HCT116 (cell line): ENCODE measurements at regions not wholly inside any gene's neighbourhood (a gene's known extent, or its start where the extent isn't known, plus 50 kb on each side); places are given as distances from the start of the nearest gene placed in this dataset.

Source experiments
- ATAC-seq: fragments of 200-7000 bp; cut with Tn5 transposase; 2 replicates; pipeline ENCODE4 v1.9.1; 2020; ENCODE audit warnings: mild to moderate bottlenecking, moderate library complexity
- BruUV-seq: library from RNA; stranded (reverse); fragments of 400-500 nt; replicated peaks from 2 replicates; lab custom pipeline; 2021; lab: Mats Ljungman, UMichigan
- CTCF ChIA-PET: fragments of 300-600 bp; sonication (Branson Sonifier 250); formaldehyde crosslinking; loops from one replicate; lab custom pipeline; 2021; ENCODE audit warnings: antibody characterized with exemption; lab: Charles Lee
- POLR2A ChIA-PET: fragments of 300-600, 350-600 bp; sonication (Branson Sonifier 250); formaldehyde crosslinking; loops from one replicate; lab custom pipeline; 2021; ENCODE audit warnings: antibody characterized with exemption; lab: Charles Lee
- RAD21 ChIA-PET, 2 experiments: fragments of 300-600 bp; sonication (Branson Sonifier 250); formaldehyde crosslinking; loops; one replicate each; lab custom pipeline; 2023; ENCODE audit warnings: low total read pairs in 2 of 2; ENCODE audit not compliant: uncharacterized antibody in 2 of 2, unreplicated experiment in 2 of 2, low non-redundant PET in 1 of 2; lab: Charles Lee
- DNase-seq: peaks from one replicate; pipeline ENCODE4 v3.0.0-alpha.2; 2010; ENCODE audit warnings: low read depth, low spot score
- H2AFZ ChIP-seq: fragments of 200-600 bp; shearing (Covaris generic), sonication (generic); 2 replicates; pipeline ENCODE4 v1.6.1; 2017; ENCODE audit warnings: low read depth, mixed run types, mixed read lengths, antibody characterized with exemption, low read length; ENCODE audit not compliant: poor library complexity, severe bottlenecking
- H3K27ac ChIP-seq: 2 replicates; pipeline ENCODE4 v1.5.1; 2012; ENCODE audit warnings: low read depth, low read length
- H3K27me3 ChIP-seq: fragments of 200-600 bp; sonication (generic); 2 replicates; pipeline ENCODE4 v1.6.1; 2016; ENCODE audit warnings: mixed run types, low read length, mixed read lengths; ENCODE audit not compliant: insufficient read depth
- H3K36me3 ChIP-seq, 2 experiments: fragments of 200-500 bp in 1 of 2; fragments of 200-600 bp in 1 of 2; sonication (Bioruptor generic) in 1 of 2; sonication (generic) in 1 of 2; 2 replicates each; pipeline versions ENCODE4 v1.5.1 to v1.6.1; 2014 to 2016; ENCODE audit warnings: low read length in 2 of 2, inconsistent platforms in 1 of 2, mixed read lengths in 1 of 2, mixed run types in 1 of 2; ENCODE audit not compliant: insufficient read depth in 2 of 2, control insufficient read depth in 1 of 2
- H3K4me1 ChIP-seq, 2 experiments: fragments of 200-600 bp in 1 of 2; sonication (generic) in 1 of 2; 2 replicates each; pipeline versions ENCODE4 v1.5.1 to v1.6.1; 2012 to 2017; ENCODE audit warnings: low read length in 2 of 2, inconsistent platforms in 1 of 2, mild to moderate bottlenecking in 1 of 2, mixed read lengths in 1 of 2, mixed run types in 1 of 2, moderate library complexity in 1 of 2; ENCODE audit not compliant: insufficient read depth in 2 of 2, control insufficient read depth in 1 of 2
- H3K4me2 ChIP-seq: fragments of 200-600 bp; sonication (generic); 2 replicates; pipeline ENCODE4 v1.6.1; 2017; ENCODE audit warnings: mixed run types, low read length, mixed read lengths
- H3K4me3 ChIP-seq, 2 experiments: fragments of 200-600 bp in 1 of 2; sonication (generic) in 1 of 2; replicated peaks in 1 of 2; 2 replicates each; pipeline ENCODE4 v1.5.1; 2011 to 2016; ENCODE audit warnings: low read length in 2 of 2, control low read depth in 1 of 2, low read depth in 1 of 2, mild to moderate bottlenecking in 1 of 2, mixed read lengths in 1 of 2, mixed run types in 1 of 2
- H3K79me2 ChIP-seq: fragments of 200-600 bp; sonication (generic); 2 replicates; pipeline ENCODE4 v1.6.1; 2017; ENCODE audit warnings: mild to moderate bottlenecking, mixed run types, low read length, moderate library complexity, mixed read lengths; ENCODE audit not compliant: insufficient read depth
- H3K9ac ChIP-seq: fragments of 200-600 bp; sonication (generic); 2 replicates; pipeline ENCODE4 v1.6.1; 2016; ENCODE audit warnings: low read length, mixed read lengths
- H3K9me2 ChIP-seq: fragments of 200-600 bp; sonication (generic), shearing (Covaris generic); 2 replicates; pipeline ENCODE4 v1.6.1; 2017; ENCODE audit warnings: mixed run types, mild to moderate bottlenecking, moderate library complexity; ENCODE audit not compliant: insufficient read depth
- H3K9me3 ChIP-seq, 2 experiments: fragments of 200-500 bp in 1 of 2; fragments of 200-600 bp in 1 of 2; sonication (Bioruptor generic) in 1 of 2; sonication (generic) in 1 of 2; 2 replicates each; pipeline ENCODE4 v1.6.1; 2014 to 2017; ENCODE audit warnings: low read length in 2 of 2, mixed read lengths in 2 of 2, inconsistent platforms in 1 of 2, low read depth in 1 of 2, mild to moderate bottlenecking in 1 of 2, mixed run types in 1 of 2, moderate library complexity in 1 of 2; ENCODE audit not compliant: control insufficient read depth in 1 of 2, insufficient read depth in 1 of 2
- H4K20me1 ChIP-seq: fragments of 200-600 bp; sonication (generic), shearing (Covaris generic); 2 replicates; pipeline ENCODE4 v1.6.1; 2017; ENCODE audit warnings: mixed run types, mild to moderate bottlenecking, moderate library complexity; ENCODE audit not compliant: insufficient read depth
- ATF3 ChIP-seq: IDR thresholded peaks from 2 replicates; pipeline ENCODE4 v1.6.1; 2012
- CBX3 ChIP-seq: IDR thresholded peaks from 2 replicates; pipeline ENCODE4 v1.6.1; 2012; ENCODE audit warnings: low read depth
- CEBPB ChIP-seq: IDR thresholded peaks from 2 replicates; pipeline ENCODE4 v1.6.1; 2012; ENCODE audit warnings: low read depth
- CTCF ChIP-seq, 3 experiments: fragments of 200-600 bp in 1 of 3; sonication (generic) in 1 of 3; IDR thresholded peaks in 2 of 3; conservative IDR thresholded peaks in 1 of 3; 2 replicates each; pipeline ENCODE4 v1.5.1; 2012 to 2017; ENCODE audit warnings: low read depth in 2 of 3, low read length in 2 of 3, antibody characterized with exemption in 1 of 3, borderline replicate concordance in 1 of 3, control low read depth in 1 of 3, mild to moderate bottlenecking in 1 of 3, mixed read lengths in 1 of 3, mixed run types in 1 of 3, moderate library complexity in 1 of 3; ENCODE audit not compliant: insufficient read depth in 1 of 3
- ELF1 ChIP-seq: IDR thresholded peaks from 2 replicates; pipeline ENCODE4 v1.6.1; 2012; ENCODE audit warnings: low read depth, borderline replicate concordance
- EZH2phosphoT487 ChIP-seq: fragments of 200-600 bp; IDR thresholded peaks from 2 replicates; pipeline ENCODE4 v1.6.1; 2018; ENCODE audit warnings: antibody characterized with exemption, borderline replicate concordance
- FOSL1 ChIP-seq: IDR thresholded peaks from 2 replicates; pipeline ENCODE4 v1.6.1; 2012; ENCODE audit warnings: low read depth
- JUND ChIP-seq: IDR thresholded peaks from 2 replicates; pipeline ENCODE4 v1.6.1; 2012
- MAX ChIP-seq: IDR thresholded peaks from 2 replicates; pipeline ENCODE4 v1.6.1; 2012
- POLR2AphosphoS5 ChIP-seq: IDR thresholded peaks from 2 replicates; pipeline ENCODE4 v1.6.1; 2011; ENCODE audit warnings: mild to moderate bottlenecking, low read depth, low read length, moderate library complexity
- RAD21 ChIP-seq: IDR thresholded peaks from 2 replicates; pipeline ENCODE4 v1.6.1; 2012; ENCODE audit warnings: low read depth, mild to moderate bottlenecking
- REST ChIP-seq: IDR thresholded peaks from 2 replicates; pipeline ENCODE4 v1.6.1; 2012; ENCODE audit warnings: low read depth
- SP1 ChIP-seq: IDR thresholded peaks from 2 replicates; pipeline ENCODE4 v1.6.1; 2012; ENCODE audit warnings: low read depth
- SRF ChIP-seq: IDR thresholded peaks from 2 replicates; pipeline ENCODE4 v1.6.1; 2012; ENCODE audit warnings: low read depth
- TCF7L2 ChIP-seq: IDR thresholded peaks from 2 replicates; pipeline ENCODE4 v1.7.0; 2011; ENCODE audit warnings: borderline replicate concordance, inconsistent platforms; ENCODE audit not compliant: insufficient read depth, insufficient read length; ENCODE audit errors: extremely low read depth
- YY1 ChIP-seq: IDR thresholded peaks from 2 replicates; pipeline ENCODE4 v1.6.1; 2011; ENCODE audit warnings: low read length, low read depth, moderate library complexity, mild to moderate bottlenecking; ENCODE audit not compliant: insufficient replicate concordance; ENCODE audit errors: extremely low read depth
- ZBTB33 ChIP-seq: IDR thresholded peaks from 2 replicates; pipeline ENCODE4 v1.6.1; 2011; ENCODE audit warnings: mild to moderate bottlenecking, low read length, moderate library complexity; ENCODE audit not compliant: insufficient replicate concordance; ENCODE audit errors: extremely low read depth
- ZNF274 ChIP-seq: fragments of 200-500 bp; sonication (Bioruptor generic); IDR thresholded peaks from 2 replicates; pipeline ENCODE4 v1.6.1; 2014; ENCODE audit warnings: mild to moderate bottlenecking, low read depth, low read length, inconsistent platforms
- intact Hi-C: fragments of 100-400 bp; cut with micrococcal nuclease; formaldehyde crosslinking; loops from 2 replicates; pipeline ENCODE4 v1.10.0; 2022

GRCh38 chr21:27734146-27734545 is 767.3 kb upstream of the ADAMTS5 start:
- H3K9ac ChIP-seq, result no peak overlapping the region
- H3K9me3 ChIP-seq, result peaks cover 4 to 30% of the 10 kb centered on the region in 2 experiments; a peak in 3 of 4 replicates
- ChIA-PET POLR2A (no interaction called here), RAD21 (no interaction called here), CTCF (no interaction called here)
- H3K36me3 ChIP-seq, result no peaks in the 10 kb centered on the region
- no peak for DNase-seq
- H3K4me3 ChIP-seq, result no peak overlapping the region
- H3K4me2 ChIP-seq, result no peak overlapping the region
- no peak overlapping the region for H2AFZ ChIP-seq
- no TSS peak for BruUV-seq
- H3K27ac ChIP-seq, result no peak overlapping the region
- H3K9me2 ChIP-seq, result no peaks in the 10 kb centered on the region
- H3K27me3 ChIP-seq, result no peaks in the 10 kb centered on the region
- no peaks in the 10 kb centered on the region for H3K79me2 ChIP-seq
- ATAC-seq, result no peak
- intact Hi-C loops, result no loop called here
- H4K20me1 ChIP-seq, result no peaks in the 10 kb centered on the region
- no peaks in the 10 kb centered on the region for H3K4me1 ChIP-seq
- TF ChIP-seq MAX, result no peak
- TF ChIP-seq SP1, result no peak
- TF ChIP-seq RAD21, result no peak
- no peak for TF ChIP-seq SRF
- TF ChIP-seq CBX3, result no peak
- no peak for TF ChIP-seq ZNF274
- no peak for TF ChIP-seq EZH2phosphoT487
- no peak for TF ChIP-seq YY1
- no peak for TF ChIP-seq FOSL1
- TF ChIP-seq ATF3, result no peak
- no peak for TF ChIP-seq CTCF (IDR thresholded peaks at IDR 0.05 in 2 of 3, conservative IDR thresholded peaks at IDR 0.05 in 1 of 3; ENCODE audit: borderline replicate concordance in 1 of 3, insufficient read depth in 1 of 3, low read depth in 2 of 3, low read length in 2 of 3)
- no peak for TF ChIP-seq ELF1
- no peak for TF ChIP-seq JUND
- no peak for TF ChIP-seq CEBPB
- no peak for TF ChIP-seq POLR2AphosphoS5
- TF ChIP-seq ZBTB33, result no peak
- TF ChIP-seq REST, result no peak
- no peak for TF ChIP-seq TCF7L2
